HepG2 (cell line): ENCODE measurements at regions not wholly inside any gene's neighbourhood (a gene's known extent, or its start where the extent isn't known, plus 50 kb on each side); places are given as distances from the start of the nearest gene placed in this dataset.

Experiments
- ATAC-seq: fragments of 200-7000 bp; cut with Tn5 transposase; 3 replicates; pipeline ENCODE4 v1.9.1; 2020; ENCODE audit warnings: mild to moderate bottlenecking, moderate library complexity
- BruUV-seq: library from RNA; stranded (reverse); fragments of 400-500 nt; replicated peaks from 2 replicates; lab custom pipeline; 2021; lab: Mats Ljungman, UMichigan
- CTCF ChIA-PET: fragments of 300-600 bp; formaldehyde crosslinking; extraction: SDS; loops from one replicate; lab custom pipeline; 2021; ENCODE audit warnings: low total read pairs, inconsistent platforms, low intra/inter-chr PET ratio; lab: Yijun Ruan, JAX
- POLR2A ChIA-PET: fragments of 350-600 bp; sonication (Branson Sonifier 250); formaldehyde crosslinking; loops from one replicate; lab custom pipeline; 2020; ENCODE audit warnings: antibody characterized with exemption, inconsistent platforms; lab: Yijun Ruan, JAX
- DNase-seq: peaks from one replicate; pipeline ENCODE4 v3.0.0-alpha.2; 2015; ENCODE audit warnings: low spot score
- FAIRE-seq: peaks from 3 replicates; lab custom pipeline; 2011; peaks lifted over from hg19 to GRCh38; lab: Jason Lieb, UNC
- H2AFZ ChIP-seq: one replicate; pipeline ENCODE4 v1.6.1; 2011; ENCODE audit warnings: low read length, inconsistent platforms
- H3K27ac ChIP-seq: fragments of 300-600 bp; 3 replicates; pipeline ENCODE4 v1.8.0; 2011; ENCODE audit warnings: mixed run types, mild to moderate bottlenecking, mixed read lengths, low read length, inconsistent platforms; ENCODE audit not compliant: insufficient read depth; ENCODE audit errors: extremely low read length
- H3K27me3 ChIP-seq, 2 experiments: fragments of 200-600 bp in 1 of 2; 2 replicates in 1 of 2; 3 replicates in 1 of 2; pipeline versions ENCODE4 v1.6.0 to v1.8.0; 2011; ENCODE audit warnings: low read length in 2 of 2, mild to moderate bottlenecking in 2 of 2, moderate library complexity in 2 of 2, inconsistent platforms in 1 of 2; ENCODE audit not compliant: insufficient read depth in 2 of 2, control insufficient read depth in 1 of 2
- H3K36me3 ChIP-seq, 2 experiments: fragments of 200-600 bp in 1 of 2; replicated peaks in 1 of 2; 2 replicates in 1 of 2; 3 replicates in 1 of 2; pipeline versions ENCODE4 v1.5.1 to v1.8.0; 2011; ENCODE audit warnings: low read length in 2 of 2, inconsistent platforms in 1 of 2; ENCODE audit not compliant: insufficient read depth in 2 of 2, control insufficient read depth in 1 of 2
- H3K4me1 ChIP-seq: 2 replicates; pipeline ENCODE4 v1.5.1; 2012; ENCODE audit warnings: low read length, inconsistent platforms; ENCODE audit not compliant: insufficient read depth
- H3K4me2 ChIP-seq: 2 replicates; pipeline ENCODE4 v1.6.0; 2011; ENCODE audit warnings: low read depth, low read length, inconsistent platforms
- H3K4me3 ChIP-seq, 3 experiments: fragments of 200-600 bp in 1 of 3; sonication (generic), shearing (Covaris generic) in 1 of 3; replicated peaks in 1 of 3; 2 replicates each; pipeline ENCODE4 v1.5.1; 2011 to 2016; ENCODE audit warnings: low read length in 3 of 3, inconsistent platforms in 2 of 3, low read depth in 2 of 3, mild to moderate bottlenecking in 2 of 3, control low read depth in 1 of 3, mixed read lengths in 1 of 3; ENCODE audit not compliant: insufficient read depth in 1 of 3
- H3K79me2 ChIP-seq: one replicate; pipeline ENCODE4 v1.6.1; 2011; ENCODE audit warnings: low read length, inconsistent platforms; ENCODE audit not compliant: insufficient read depth
- H3K9ac ChIP-seq: 2 replicates; pipeline ENCODE4 v1.6.0; 2011; ENCODE audit warnings: mild to moderate bottlenecking, low read depth, low read length, inconsistent platforms; ENCODE audit not compliant: insufficient read depth
- H3K9me3 ChIP-seq: 2 replicates; pipeline ENCODE4 v1.5.1; 2012; ENCODE audit warnings: mild to moderate bottlenecking, low read length
- H4K20me1 ChIP-seq: 2 replicates; pipeline ENCODE4 v1.6.0; 2011; ENCODE audit warnings: inconsistent platforms, mild to moderate bottlenecking, low read length, moderate library complexity; ENCODE audit not compliant: insufficient read depth
- CREBL2 ChIP-seq: sonication (generic); formaldehyde crosslinking; IDR thresholded peaks from 2 replicates; pipeline ENCODE4 v1.8.1; 2023; ENCODE audit warnings: missing genetic modification reagents, mild to moderate bottlenecking, borderline replicate concordance
- CTCF ChIP-seq: sonication (generic); formaldehyde crosslinking; IDR thresholded peaks from 2 replicates; pipeline ENCODE4 v1.5.0; 2020; ENCODE audit warnings: mild to moderate bottlenecking, missing genetic modification reagents, moderate library complexity
- HDAC2 ChIP-seq: sonication (generic); formaldehyde crosslinking; IDR thresholded peaks from 2 replicates; pipeline ENCODE4 v1.4.0; 2020; ENCODE audit warnings: missing genetic modification reagents
- ISL2 ChIP-seq: sonication (generic); formaldehyde crosslinking; IDR thresholded peaks from 2 replicates; pipeline ENCODE4 v1.5.0; 2020; ENCODE audit warnings: missing genetic modification reagents
- NBN ChIP-seq: fragments of 450-650 bp; conservative IDR thresholded peaks from 2 replicates; pipeline ENCODE4 v1.6.1; 2017
- RXRB ChIP-seq: IDR thresholded peaks from 2 replicates; pipeline ENCODE4 v1.6.1; 2016; ENCODE audit warnings: borderline replicate concordance, missing genetic modification reagents, missing compliant biosample characterization
- SMAD1 ChIP-seq: sonication (generic); formaldehyde crosslinking; IDR thresholded peaks from 2 replicates; pipeline ENCODE4 v1.4.0; 2020; ENCODE audit warnings: missing genetic modification reagents, low read depth, mild to moderate bottlenecking, borderline replicate concordance
- TOE1 ChIP-seq: sonication (generic); formaldehyde crosslinking; IDR thresholded peaks from 2 replicates; pipeline ENCODE4 v1.4.0; 2020; ENCODE audit warnings: mild to moderate bottlenecking, missing genetic modification reagents
- ZNF589 ChIP-seq: sonication (generic); formaldehyde crosslinking; conservative IDR thresholded peaks from 2 replicates; pipeline ENCODE4 v1.8.0; 2022; ENCODE audit warnings: mild to moderate bottlenecking, moderate library complexity, missing genetic modification reagents
- ZNF672 ChIP-seq: sonication (generic); formaldehyde crosslinking; IDR thresholded peaks from 2 replicates; pipeline ENCODE4 v1.8.1; 2022; ENCODE audit warnings: missing genetic modification reagents
- WGBS: methylation state at CpG from one replicate; pipeline ENCODE4 v1.1.6; 2017; ENCODE audit warnings: low lambda C conversion rate; 5-methylcytosine and 5-hydroxymethylcytosine counted together
- in situ Hi-C: cut with HindIII; loops from 2 replicates; pipeline ENCODE4 v1.10.0; 2017; ENCODE audit warnings: low pct_unique_long_range_greater_than_20kb; ENCODE audit not compliant: extremely low pct_ligation_motif_present
- intact Hi-C: fragments of 100-400 bp; cut with micrococcal nuclease; formaldehyde crosslinking; loops from one replicate; pipeline ENCODE4 v1.10.0; 2022; ENCODE audit not compliant: unreplicated experiment

DNA sequence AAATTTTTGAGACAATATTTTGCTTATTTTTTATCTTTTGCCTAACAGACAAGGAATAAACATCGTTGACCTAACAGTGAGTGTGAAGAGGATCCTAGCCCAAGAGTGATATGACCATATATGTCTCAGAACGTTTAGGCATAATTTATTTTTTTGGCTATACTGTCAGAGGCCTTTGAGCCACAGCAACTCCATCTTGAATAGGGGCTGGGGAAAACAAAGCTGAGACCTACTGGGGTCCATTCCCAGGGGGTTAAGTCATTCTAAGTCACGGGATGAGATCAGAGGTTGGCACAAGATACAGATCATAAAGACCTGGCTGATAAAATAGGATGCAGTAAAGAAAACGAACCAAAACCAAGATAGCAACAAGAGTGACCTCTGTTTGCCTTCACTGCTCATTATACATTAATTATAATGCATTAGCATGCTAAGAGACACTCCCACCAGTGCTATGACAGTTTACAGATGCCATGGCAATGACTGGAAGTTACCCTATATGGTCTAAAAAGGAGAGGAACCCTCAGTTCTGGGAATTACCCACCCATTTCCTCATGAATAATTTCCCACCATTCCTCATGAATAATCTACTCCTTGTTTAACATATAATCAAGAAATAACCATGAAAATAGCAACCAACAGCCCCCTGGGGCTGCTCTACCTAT lies 510.9 kb upstream of the PCDH9 start:
- in situ Hi-C loops: no loop called here
- ATAC-seq (no peak), FAIRE-seq (no peak), DNase-seq (no peak)
- H2AFZ ChIP-seq: no peak overlapping the region
- ChIA-PET POLR2A (no interaction called here), CTCF (no interaction called here)
- no peak overlapping the region for H3K4me3 ChIP-seq
- no peaks in the 10 kb centered on the region for H3K79me2 ChIP-seq
- BruUV-seq: no TSS peak
- H3K27ac ChIP-seq: no peak overlapping the region
- H3K36me3 ChIP-seq: no peaks in the 10 kb centered on the region
- TF ChIP-seq SMAD1 (no peak), ZNF589 (no peak), CREBL2 (no peak), TOE1 (no peak), ZNF672 (CRISPR knock-in tag) (no peak)
- intact Hi-C loops: no loop called here
- 0% methylated on average over 4 of the region's 4 CpGs for WGBS
- H3K9me3 ChIP-seq: no peaks in the 10 kb centered on the region
- no peaks in the 10 kb centered on the region for H3K4me1 ChIP-seq
- no peak overlapping the region for H3K4me2 ChIP-seq
- no peaks in the 10 kb centered on the region for H3K27me3 ChIP-seq
- no peaks in the 10 kb centered on the region for H4K20me1 ChIP-seq
- no peak overlapping the region for H3K9ac ChIP-seq

- no peaks in the 10 kb centered on the region for H3K36me3 ChIP-seq
- FAIRE-seq: no peak
- H3K4me2 ChIP-seq: no peak overlapping the region
- POLR2A ChIA-PET: no interaction called here
- H3K9me3 ChIP-seq: no peaks in the 10 kb centered on the region
- no peaks in the 10 kb centered on the region for H3K79me2 ChIP-seq
- in situ Hi-C loops: no loop called here
- DNase-seq: peak; percentile 5
- no peak overlapping the region for H2AFZ ChIP-seq
- intact Hi-C loops: loop anchor here (2.0 to 5.0 kb wide), 2 partner anchors 1190 to 1588 kb away; no protein-coding TSS in a partner anchor
- BruUV-seq: no TSS peak
- H3K4me1 ChIP-seq: no peaks in the 10 kb centered on the region
- CTCF ChIA-PET: no interaction called here
- peak; percentile 73 for ATAC-seq
- 2% methylated on average over 4 of the region's 4 CpGs for WGBS
- no peaks in the 10 kb centered on the region for H3K27me3 ChIP-seq
- H3K4me3 ChIP-seq: no peak overlapping the region
- H4K20me1 ChIP-seq: no peaks in the 10 kb centered on the region
- no peak overlapping the region for H3K27ac ChIP-seq
- H3K9ac ChIP-seq: no peak overlapping the region
- TF ChIP-seq RXRB (no peak), ISL2 (CRISPR knock-in tag) (no peak), HDAC2 (CRISPR knock-in tag) (no peak), NBN (no peak), CTCF (0 out of 2 replicates have a peak, but pooled peaks have one; percentile 13), TOE1 (no peak)
Observed at GRCh38 chr13:67736646-67737420, 506.7 kb upstream of the PCDH9 start.
